Endothelial cell of umbilical vein (primary cell): ENCODE measurements at regions not wholly inside any gene's neighbourhood (a gene's known extent, or its start where the extent isn't known, plus 50 kb on each side); places are given as distances from the start of the nearest gene placed in this dataset.

Experiments
- CTCF ChIP-seq, 2 donors: IDR thresholded peaks; 1 replicate in 1 of 2; 2 replicates in 1 of 2; pipeline ENCODE4 v1.5.1; 2011; ENCODE audit warnings: low read length in 2 of 2, mild to moderate bottlenecking in 2 of 2, moderate library complexity in 2 of 2, control low read depth in 1 of 2, inconsistent platforms in 1 of 2, low read depth in 1 of 2; ENCODE audit not compliant: insufficient read depth in 1 of 2; ENCODE audit errors: extremely low read depth in 1 of 2
- EZH2 ChIP-seq: IDR thresholded peaks from 2 replicates; pipeline ENCODE4 v1.6.1; 2012; ENCODE audit warnings: borderline replicate concordance, low read depth, mild to moderate bottlenecking, moderate library complexity, low read length, inconsistent platforms; ENCODE audit not compliant: severe bottlenecking
- FOS ChIP-seq: IDR thresholded peaks from 2 replicates; pipeline ENCODE4 v1.6.1; 2011; ENCODE audit warnings: mild to moderate bottlenecking, low read length, moderate library complexity, borderline replicate concordance; ENCODE audit not compliant: insufficient read depth
- JUN ChIP-seq: IDR thresholded peaks from 2 replicates; pipeline ENCODE4 v1.6.1; 2011; ENCODE audit warnings: borderline replicate concordance, low read depth; ENCODE audit not compliant: insufficient read length, insufficient read depth
- MYC ChIP-seq: IDR thresholded peaks from one replicate; pipeline ENCODE4 v1.6.1; 2011; ENCODE audit warnings: mild to moderate bottlenecking, low read depth, low read length
- POLR2A ChIP-seq: IDR thresholded peaks from 2 replicates; pipeline ENCODE4 v1.6.1; 2012; ENCODE audit warnings: low read depth, mild to moderate bottlenecking, control low read depth, low read length
- TF ChIP-seq, protein P1 (sequence below): IDR thresholded peaks from 2 replicates; pipeline ENCODE4 v1.6.1; 2011; ENCODE audit not compliant: insufficient read depth, insufficient read length

DNA sequence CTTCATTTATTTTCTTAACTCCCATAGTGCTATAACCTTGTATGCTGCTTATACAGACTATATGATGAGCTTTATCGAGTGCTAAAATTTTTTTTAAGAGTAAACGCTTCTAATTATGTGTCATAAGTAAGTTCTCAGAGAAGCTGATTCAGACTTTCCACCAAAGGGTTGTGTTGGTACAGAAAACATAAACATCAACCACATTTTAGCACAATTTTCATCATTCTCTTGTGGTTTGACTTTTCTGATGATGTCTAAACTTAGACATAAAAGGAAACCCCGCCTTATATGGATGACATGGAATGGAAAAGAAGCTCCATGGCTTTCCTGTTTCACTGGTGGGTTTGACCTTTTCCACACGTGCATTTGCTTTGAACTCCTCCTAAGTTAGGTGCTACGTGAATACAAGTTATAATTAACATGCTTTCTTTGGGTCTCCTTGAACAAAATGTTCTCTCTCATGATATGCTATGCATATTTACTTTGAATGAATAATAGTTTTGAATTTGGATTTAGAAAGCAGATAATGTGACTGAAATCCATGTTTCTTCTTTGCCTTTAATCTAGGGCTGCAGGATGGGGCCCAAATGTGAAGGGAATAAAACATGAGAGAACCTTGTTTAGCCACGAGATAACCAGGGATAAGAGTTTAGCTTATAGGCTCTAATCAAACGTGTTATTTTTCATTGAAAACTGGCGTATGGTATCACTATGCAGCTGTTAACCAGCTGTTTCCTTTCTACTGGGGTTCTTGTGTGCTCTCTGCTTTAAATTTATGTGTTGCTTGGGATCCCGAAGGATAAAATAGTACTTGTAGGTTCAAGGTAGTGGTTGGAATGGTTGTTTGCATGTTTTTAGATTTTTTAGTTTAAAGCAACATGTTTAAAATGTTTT, 127.1 kb upstream of the AHI1 start:
- TF ChIP-seq CTCF (IDR thresholded peaks at IDR 0.05; ENCODE audit: extremely low read depth in 1 of 2, insufficient read depth in 1 of 2, low read depth in 1 of 2, low read length in 2 of 2) = no peak
- TF ChIP-seq POLR2A = no peak
- no peak for TF ChIP-seq JUN
- no peak for TF ChIP-seq FOS
- no peak for TF ChIP-seq EZH2
- TF ChIP-seq, protein P1, sequence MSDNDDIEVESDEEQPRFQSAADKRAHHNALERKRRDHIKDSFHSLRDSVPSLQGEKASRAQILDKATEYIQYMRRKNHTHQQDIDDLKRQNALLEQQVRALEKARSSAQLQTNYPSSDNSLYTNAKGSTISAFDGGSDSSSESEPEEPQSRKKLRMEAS = no peak
- TF ChIP-seq MYC = no peak
